ENCODE measurements at regions not wholly inside any gene's neighbourhood (a gene's known extent, or its start where the extent isn't known, plus 50 kb on each side); places are given as distances from the start of the nearest gene placed in this dataset.

GRCh38 chr3:72454441-72454840 lies 393.8 kb downstream of the SHQ1 start:
- TF ChIP-seq ZFX (IDR thresholded peaks at IDR 0.05; ENCODE audit: borderline replicate concordance) (no peak), CTCF (IDR thresholded peaks at IDR 0.05) (no peak)
